RPMI8226 (cell line): ENCODE measurements at regions not wholly inside any gene's neighbourhood (a gene's known extent, or its start where the extent isn't known, plus 50 kb on each side); places are given as distances from the start of the nearest gene placed in this dataset.

Experiments
- DNase-seq: peaks from one replicate; pipeline ENCODE4 v3.0.0-alpha.2; 2015

- DNase-seq = no peak
Observed at GRCh38 chr2:14123436-14124103, 508.9 kb upstream of the LRATD1 start.

- no peak for DNase-seq
Observed at GRCh38 chr2:14125624-14126293, 506.8 kb upstream of the LRATD1 start.

GRCh38 chr2:14126846-14127245, 505.7 kb upstream of the LRATD1 start:
- no peak for DNase-seq

GRCh38 chr2:14127765-14128164, 504.8 kb upstream of the LRATD1 start:
- DNase-seq = no peak

- no peak for DNase-seq
Observed at GRCh38 chr2:14132386-14132785, 500.1 kb upstream of the LRATD1 start.

GRCh38 chr2:14134771-14135170, 497.7 kb upstream of the LRATD1 start:
- no peak for DNase-seq

GRCh38 chr2:14136030-14136429, 496.5 kb upstream of the LRATD1 start:
- DNase-seq = no peak

- DNase-seq = no peak
Observed at GRCh38 chr2:14137643-14138042, 494.9 kb upstream of the LRATD1 start.

GRCh38 chr2:14140009-14140550, 492.4 kb upstream of the LRATD1 start:
- DNase-seq = no peak

- DNase-seq = peak; percentile 25
Observed at GRCh38 chr2:14143435-14143834, 489.1 kb upstream of the LRATD1 start.

- DNase-seq = no peak
Observed at GRCh38 chr2:14148216-14148615, 484.3 kb upstream of the LRATD1 start.

- no peak for DNase-seq
Observed at GRCh38 chr2:14157816-14158215, 474.7 kb upstream of the LRATD1 start.

GRCh38 chr2:14180333-14180732, 452.2 kb upstream of the LRATD1 start:
- DNase-seq = peak; percentile 10

GRCh38 chr2:14182227-14182946, 450.1 kb upstream of the LRATD1 start:
- no peak for DNase-seq

GRCh38 chr2:14185906-14186305, 446.6 kb upstream of the LRATD1 start:
- no peak for DNase-seq

- DNase-seq = no peak
Observed at GRCh38 chr2:14188446-14188845, 444.1 kb upstream of the LRATD1 start.

- DNase-seq = no peak
Observed at GRCh38 chr2:14189929-14190328, 442.6 kb upstream of the LRATD1 start.

- no peak for DNase-seq
Observed at GRCh38 chr2:14194233-14194632, 438.3 kb upstream of the LRATD1 start.

GRCh38 chr2:14197293-14197692, 435.2 kb upstream of the LRATD1 start:
- no peak for DNase-seq

GRCh38 chr2:14199040-14199439, 433.5 kb upstream of the LRATD1 start:
- DNase-seq = no peak

- no peak for DNase-seq
Observed at GRCh38 chr2:14219306-14219705, 413.2 kb upstream of the LRATD1 start.

- no peak for DNase-seq
Observed at GRCh38 chr2:14220101-14220500, 412.4 kb upstream of the LRATD1 start.

GRCh38 chr2:14221466-14221865, 411.1 kb upstream of the LRATD1 start:
- DNase-seq = no peak

GRCh38 chr2:14223576-14223975, 408.9 kb upstream of the LRATD1 start:
- DNase-seq = no peak
